ENCODE measurements at regions not wholly inside any gene's neighbourhood (a gene's known extent, or its start where the extent isn't known, plus 50 kb on each side); places are given as distances from the start of the nearest gene placed in this dataset.
"Not testable (repeated sequence)": the region's sequence is repeated elsewhere in the genome, so short reads cannot be mapped to it uniquely, and the experiment has no call there.

DNA sequence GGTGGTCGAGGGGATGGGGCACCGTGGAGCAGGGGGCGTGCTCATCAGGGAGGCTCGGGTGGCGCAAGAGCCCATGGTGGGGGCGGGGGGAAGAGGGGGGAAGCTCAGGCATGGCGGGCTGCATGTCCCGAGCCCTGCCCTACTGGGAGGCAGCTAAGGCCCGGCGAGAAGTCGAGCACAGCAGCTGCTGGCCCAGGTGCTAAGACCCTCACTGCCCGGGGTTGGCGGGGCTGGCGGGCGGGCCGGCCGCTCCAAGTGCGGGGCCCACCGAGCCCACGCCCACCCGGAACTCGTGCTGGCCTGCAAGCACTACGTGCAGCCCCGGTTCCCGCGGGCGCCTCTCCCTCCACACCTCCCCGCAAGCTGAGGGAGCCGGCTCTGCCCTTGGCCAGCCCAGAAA is 55.0 kb upstream of the FAM171A1 start:
- H3K9me3 Mint-ChIP-seq = peaks cover 5% of the 10 kb centered on the region
- no peaks in the 10 kb centered on the region for H3K36me3 Mint-ChIP-seq
- H3K27ac Mint-ChIP-seq = no peak overlapping the region
- H3K27me3 Mint-ChIP-seq (ENCODE audit: low read depth) = no peaks in the 10 kb centered on the region; the same call in 1 of the 2 replicates
- POLR2A ChIA-PET = no interaction called here
- CTCF ChIA-PET = interaction anchor here (2.0 kb wide), 1 partner anchor 293 kb away, joined by 10 read pairs; the partner anchor contains the start of gene ITGA8
- H3K4me3 Mint-ChIP-seq = no peak overlapping the region
- DNase-seq (ENCODE audit: low spot score) (no peak), ATAC-seq (no peak)
- TF ChIP-seq TP53 (CRISPR knock-in tag; IDR thresholded peaks at IDR 0.05) = no peak
- no peak for TF ChIP-seq ZBTB21 (CRISPR knock-in tag; IDR thresholded peaks at IDR 0.05; ENCODE audit: borderline replicate concordance)
- TF ChIP-seq CTCF (IDR thresholded peaks at IDR 0.05) = no peak
- no peak for TF ChIP-seq FOXJ3 (CRISPR knock-in tag; IDR thresholded peaks at IDR 0.05; ENCODE audit: borderline replicate concordance)
- TF ChIP-seq ZNF416 (CRISPR knock-in tag; IDR thresholded peaks at IDR 0.05) = no peak
- no peaks in the 10 kb centered on the region for H3K4me1 Mint-ChIP-seq

DNA sequence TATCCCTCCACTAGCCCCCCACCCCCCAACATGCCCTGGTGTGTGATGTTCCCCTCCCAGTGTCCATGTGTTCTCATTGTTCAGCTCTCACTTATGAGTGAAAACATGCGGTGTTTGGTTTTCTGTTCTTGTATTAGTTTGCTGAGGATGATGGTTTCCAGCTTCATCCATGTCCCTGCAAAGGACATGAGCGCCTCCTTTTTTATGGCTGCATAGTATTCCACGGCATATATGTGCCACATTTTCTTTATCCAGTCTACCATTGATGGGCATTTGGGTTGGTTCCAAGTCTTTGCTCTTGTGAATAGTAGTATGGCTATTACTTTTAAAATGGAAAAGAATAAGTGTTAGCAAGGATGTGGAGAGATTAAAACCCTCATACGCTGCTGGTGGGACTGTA is 50.8 kb upstream of the FAM171A1 start:
- ATAC-seq; POLR2A ChIA-PET; H3K27ac Mint-ChIP-seq; H3K9me3 Mint-ChIP-seq; H3K4me1 Mint-ChIP-seq; DNase-seq (ENCODE audit: low spot score); H3K4me3 Mint-ChIP-seq; H3K36me3 Mint-ChIP-seq; H3K27me3 Mint-ChIP-seq (ENCODE audit: low read depth): not testable (repeated sequence)
- CTCF ChIA-PET = interaction anchor here (1.2 kb wide), 1 partner anchor 18 kb away, joined by 3 read pairs; no protein-coding TSS in a partner anchor
